AG04450 (cell line): ENCODE measurements at regions not wholly inside any gene's neighbourhood (a gene's known extent, or its start where the extent isn't known, plus 50 kb on each side); places are given as distances from the start of the nearest gene placed in this dataset.

Experiments used
- CTCF ChIA-PET: fragments of 300-600, 350-600 bp; formaldehyde crosslinking; extraction: SDS; loops from one replicate; lab custom pipeline; 2022; ENCODE audit warnings: antibody characterized with exemption, inconsistent platforms; lab: Charles Lee
- POLR2A ChIA-PET: fragments of 350-600 bp; formaldehyde crosslinking; extraction: SDS; loops from one replicate; lab custom pipeline; 2021; ENCODE audit warnings: antibody characterized with exemption, inconsistent platforms; lab: Yijun Ruan, JAX
- DNase-seq: peaks from one replicate; pipeline ENCODE4 v3.0.0-alpha.2; 2011; ENCODE audit warnings: low read depth, low spot score
- H3K27ac ChIP-seq: one replicate; pipeline ENCODE4 v1.5.1; 2012; ENCODE audit warnings: low read depth, low read length, control low read depth
- H3K27me3 ChIP-seq: one replicate; pipeline ENCODE4 v1.6.0; 2012; ENCODE audit warnings: low read length; ENCODE audit not compliant: control insufficient read depth, insufficient read depth
- H3K4me3 ChIP-seq: 2 replicates; pipeline ENCODE4 v1.5.1; 2011; ENCODE audit warnings: mild to moderate bottlenecking, low read depth, low read length, control low read depth
- H3K9me3 ChIP-seq: 2 replicates; pipeline ENCODE4 v1.5.1; 2012; ENCODE audit warnings: low read length; ENCODE audit not compliant: control insufficient read depth, insufficient read depth
- TF ChIP-seq, protein P1 (sequence below): IDR thresholded peaks from 2 replicates; pipeline ENCODE4 v1.5.1; 2011; ENCODE audit warnings: low read depth, low read length, control low read depth, inconsistent platforms

DNA sequence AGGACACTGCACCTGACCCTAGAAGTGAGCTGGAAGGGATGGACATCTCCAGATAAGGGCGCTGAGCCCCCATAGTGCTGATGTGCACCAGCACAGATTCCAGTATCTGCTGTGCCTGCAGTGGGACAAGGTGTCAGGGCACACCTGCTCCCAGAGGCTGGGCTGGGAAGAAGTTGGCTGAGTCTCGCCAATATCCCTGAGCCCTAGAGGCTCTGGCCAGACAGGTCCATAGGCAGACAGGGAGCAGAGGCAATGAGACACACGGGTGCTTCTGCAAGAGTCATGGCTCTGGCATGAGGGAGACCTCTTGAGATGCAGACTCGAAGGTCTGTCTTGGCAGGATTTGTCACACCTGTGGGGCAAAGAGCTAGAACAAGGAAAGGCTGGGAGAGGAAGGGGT, 1321.5 kb downstream of the UQCRFS1 start:
- CTCF ChIA-PET: no interaction called here
- H3K4me3 ChIP-seq: no peak overlapping the region
- no peak for DNase-seq
- no peak overlapping the region for H3K27ac ChIP-seq
- no peaks in the 10 kb centered on the region for H3K27me3 ChIP-seq
- peaks cover 87% of the 10 kb centered on the region for H3K9me3 ChIP-seq
- POLR2A ChIA-PET: no interaction called here
- TF ChIP-seq, protein P1, sequence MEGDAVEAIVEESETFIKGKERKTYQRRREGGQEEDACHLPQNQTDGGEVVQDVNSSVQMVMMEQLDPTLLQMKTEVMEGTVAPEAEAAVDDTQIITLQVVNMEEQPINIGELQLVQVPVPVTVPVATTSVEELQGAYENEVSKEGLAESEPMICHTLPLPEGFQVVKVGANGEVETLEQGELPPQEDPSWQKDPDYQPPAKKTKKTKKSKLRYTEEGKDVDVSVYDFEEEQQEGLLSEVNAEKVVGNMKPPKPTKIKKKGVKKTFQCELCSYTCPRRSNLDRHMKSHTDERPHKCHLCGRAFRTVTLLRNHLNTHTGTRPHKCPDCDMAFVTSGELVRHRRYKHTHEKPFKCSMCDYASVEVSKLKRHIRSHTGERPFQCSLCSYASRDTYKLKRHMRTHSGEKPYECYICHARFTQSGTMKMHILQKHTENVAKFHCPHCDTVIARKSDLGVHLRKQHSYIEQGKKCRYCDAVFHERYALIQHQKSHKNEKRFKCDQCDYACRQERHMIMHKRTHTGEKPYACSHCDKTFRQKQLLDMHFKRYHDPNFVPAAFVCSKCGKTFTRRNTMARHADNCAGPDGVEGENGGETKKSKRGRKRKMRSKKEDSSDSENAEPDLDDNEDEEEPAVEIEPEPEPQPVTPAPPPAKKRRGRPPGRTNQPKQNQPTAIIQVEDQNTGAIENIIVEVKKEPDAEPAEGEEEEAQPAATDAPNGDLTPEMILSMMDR: no peak

GRCh38 chr19:27890696-27891095, 1322.3 kb downstream of the UQCRFS1 start:
- CTCF ChIA-PET: no interaction called here
- H3K27ac ChIP-seq: no peak overlapping the region
- no peak overlapping the region for H3K4me3 ChIP-seq
- H3K9me3 ChIP-seq: peaks cover 83% of the 10 kb centered on the region
- H3K27me3 ChIP-seq: no peaks in the 10 kb centered on the region
- POLR2A ChIA-PET: no interaction called here
- DNase-seq: no peak
- TF ChIP-seq, protein P1: no peak

DNA sequence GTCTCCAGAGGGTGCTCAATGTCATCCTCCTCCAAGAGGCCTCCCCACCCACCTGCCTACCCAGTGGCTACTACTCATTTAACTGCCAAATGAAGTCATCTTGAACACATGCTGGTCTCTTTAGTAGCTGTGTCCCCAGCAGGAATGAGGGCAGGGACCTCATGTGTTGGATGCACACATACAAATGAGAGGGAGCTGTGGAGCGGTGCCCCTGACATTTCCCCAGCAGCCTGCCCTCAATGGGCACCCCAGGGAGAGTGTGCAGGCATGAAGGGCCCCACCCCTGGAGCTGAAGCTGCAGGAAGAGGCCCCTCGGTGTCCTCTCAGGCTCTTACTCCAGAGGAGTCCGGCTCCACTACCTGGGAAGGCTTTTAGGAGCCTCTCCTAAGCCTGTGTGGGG, 1322.7 kb downstream of the UQCRFS1 start:
- DNase-seq: no peak
- H3K4me3 ChIP-seq: no peak overlapping the region
- H3K9me3 ChIP-seq: peaks cover 82% of the 10 kb centered on the region
- POLR2A ChIA-PET: no interaction called here
- TF ChIP-seq, protein P1: no peak
- no peaks in the 10 kb centered on the region for H3K27me3 ChIP-seq
- H3K27ac ChIP-seq: no peak overlapping the region
- CTCF ChIA-PET: no interaction called here

GRCh38 chr19:27889156-27889555, 1323.8 kb downstream of the UQCRFS1 start:
- peaks cover 75% of the 10 kb centered on the region for H3K9me3 ChIP-seq
- CTCF ChIA-PET: no interaction called here
- no peaks in the 10 kb centered on the region for H3K27me3 ChIP-seq
- no peak for DNase-seq
- TF ChIP-seq, protein P1: no peak
- no peak overlapping the region for H3K4me3 ChIP-seq
- no peak overlapping the region for H3K27ac ChIP-seq
- POLR2A ChIA-PET: no interaction called here

GRCh38 chr19:27887946-27888345, 1325.0 kb downstream of the UQCRFS1 start:
- Histone ChIP-seq H3K27me3 (no peaks in the 10 kb centered on the region), H3K4me3 (no peak overlapping the region), H3K27ac (no peak overlapping the region), H3K9me3 (peaks cover 64% of the 10 kb centered on the region)
- DNase-seq: no peak
- TF ChIP-seq, protein P1: no peak
- CTCF ChIA-PET: no interaction called here
- POLR2A ChIA-PET: no interaction called here
